CD4-positive, alpha-beta T cell (primary cell): ENCODE measurements at regions not wholly inside any gene's neighbourhood (a gene's known extent, or its start where the extent isn't known, plus 50 kb on each side); places are given as distances from the start of the nearest gene placed in this dataset.

ENCODE experiments used
- ATAC-seq: fragments of 200-7000 bp; cut with Tn5 transposase; one replicate; pipeline ENCODE4 v1.10.0; 2022; ENCODE audit warnings: mild to moderate bottlenecking; ENCODE audit not compliant: poor library complexity
- CTCF ChIA-PET: fragments of 350-600 bp; sonication (Branson Sonifier 250); formaldehyde crosslinking; loops from one replicate; lab custom pipeline; 2021; ENCODE audit warnings: antibody characterized with exemption, inconsistent platforms; lab: Charles Lee
- POLR2A ChIA-PET: fragments of 350-600 bp; sonication (Branson Sonifier 250); formaldehyde crosslinking; loops from one replicate; lab custom pipeline; 2021; ENCODE audit warnings: antibody characterized with exemption, inconsistent platforms; lab: Charles Lee
- DNase-seq, 14 experiments: peaks; one replicate each; pipeline ENCODE4 v3.0.0-alpha.2; 2013 to 2020; ENCODE audit warnings: mixed read lengths in 2 of 14
- H3K27ac ChIP-seq, 2 donors: one replicate each; pipeline versions ENCODE4 v1.5.1 to v1.7.0; 2013; ENCODE audit warnings: low read length in 2 of 2, low read depth in 1 of 2, mild to moderate bottlenecking in 1 of 2
- H3K27me3 ChIP-seq, 2 experiments: 1 replicate in 1 of 2; 2 replicates in 1 of 2; pipeline versions ENCODE4 v1.6.1 to v1.7.0; 2013; ENCODE audit warnings: low read length in 2 of 2, control low read depth in 1 of 2, mild to moderate bottlenecking in 1 of 2, moderate library complexity in 1 of 2; ENCODE audit not compliant: insufficient read depth in 2 of 2, control insufficient read depth in 1 of 2
- H3K36me3 ChIP-seq: one replicate; pipeline ENCODE4 v1.6.1; 2013; ENCODE audit warnings: low read length, control low read depth; ENCODE audit not compliant: insufficient read depth
- H3K4me1 ChIP-seq: one replicate; pipeline ENCODE4 v1.6.1; 2013; ENCODE audit warnings: low read length, control low read depth; ENCODE audit not compliant: insufficient read depth
- H3K4me3 ChIP-seq: one replicate; pipeline ENCODE4 v1.5.1; 2013; ENCODE audit warnings: mild to moderate bottlenecking, low read length, moderate library complexity
- H3K9me3 ChIP-seq, 2 experiments: 1 replicate in 1 of 2; 2 replicates in 1 of 2; pipeline versions ENCODE4 v1.6.1 to v1.7.0; 2013; ENCODE audit warnings: low read length in 2 of 2, mild to moderate bottlenecking in 2 of 2, control low read depth in 1 of 2, moderate library complexity in 1 of 2; ENCODE audit not compliant: control insufficient read depth in 1 of 2, insufficient read depth in 1 of 2
- H3K27ac Mint-ChIP-seq: one replicate; pipeline ENCODE4 v1.8.0; 2020; ENCODE audit warnings: mixed read lengths
- H3K27me3 Mint-ChIP-seq: one replicate; pipeline ENCODE4 v1.8.0; 2021; ENCODE audit warnings: mixed read lengths
- H3K36me3 Mint-ChIP-seq: one replicate; pipeline ENCODE4 v1.8.0; 2021; ENCODE audit warnings: low read depth, mixed read lengths
- H3K4me1 Mint-ChIP-seq: one replicate; pipeline ENCODE4 v1.8.0; 2021; ENCODE audit warnings: low read depth, mixed read lengths
- H3K4me3 Mint-ChIP-seq: one replicate; pipeline ENCODE4 v1.8.0; 2020; ENCODE audit warnings: mild to moderate bottlenecking, mixed read lengths
- H3K9me3 Mint-ChIP-seq: one replicate; pipeline ENCODE4 v1.8.0; 2020; ENCODE audit warnings: mixed read lengths
- CTCF ChIP-seq: fragments of 200-600 bp; IDR thresholded peaks from one replicate; pipeline ENCODE4 v1.8.0; 2022; ENCODE audit warnings: antibody characterized with exemption, mild to moderate bottlenecking
- intact Hi-C, 2 experiments: fragments of 100-400 bp; cut with DNase I in 1 of 2; cut with micrococcal nuclease in 1 of 2; formaldehyde crosslinking; loops; one replicate each; pipeline versions ENCODE4 v1.15.1 to v1.9.0; 2023 to 2025; cut with DNase I, micrococcal nuclease

GRCh38 chr17:54834086-54834485 lies 66.6 kb upstream of the TOM1L1 start:
- POLR2A ChIA-PET = no interaction called here
- no peak for ATAC-seq
- Mint-ChIP-seq H3K27me3 (peaks cover 8% of the 10 kb centered on the region), H3K4me1 (no peaks in the 10 kb centered on the region), H3K4me3 (no peak overlapping the region), H3K9me3 (peaks cover 3% of the 10 kb centered on the region), H3K36me3 (no peaks in the 10 kb centered on the region), H3K27ac (no peak overlapping the region)
- intact Hi-C loops = no loop called here
- Histone ChIP-seq H3K9me3 (peaks cover 0 to 7% of the 10 kb centered on the region in 2 experiments), H3K4me1 (no peaks in the 10 kb centered on the region), H3K27me3 (no peaks in the 10 kb centered on the region), H3K36me3 (no peaks in the 10 kb centered on the region), H3K4me3 (no peak overlapping the region), H3K27ac (no peak overlapping the region)
- DNase-seq = no peak
- no peak for TF ChIP-seq CTCF
- CTCF ChIA-PET = no interaction called here

GRCh38 chr17:54835015-54835414 lies 65.6 kb upstream of the TOM1L1 start:
- Mint-ChIP-seq H3K36me3 (no peaks in the 10 kb centered on the region), H3K4me3 (no peak overlapping the region), H3K27me3 (peaks cover 8% of the 10 kb centered on the region), H3K27ac (no peak overlapping the region), H3K4me1 (no peaks in the 10 kb centered on the region), H3K9me3 (peaks cover 3% of the 10 kb centered on the region)
- intact Hi-C loops = no loop called here
- Histone ChIP-seq H3K27me3 (no peaks in the 10 kb centered on the region), H3K4me3 (no peak overlapping the region), H3K9me3 (peaks cover 0 to 7% of the 10 kb centered on the region in 2 experiments), H3K36me3 (no peaks in the 10 kb centered on the region), H3K4me1 (no peaks in the 10 kb centered on the region), H3K27ac (no peak overlapping the region)
- no peak for TF ChIP-seq CTCF
- ChIA-PET POLR2A (no interaction called here), CTCF (no interaction called here)
- no peak for DNase-seq
- no peak for ATAC-seq

- H3K36me3 ChIP-seq = no peaks in the 10 kb centered on the region
- peaks cover 0 to 7% of the 10 kb centered on the region in 2 experiments for H3K9me3 ChIP-seq
- Mint-ChIP-seq H3K4me1 (no peaks in the 10 kb centered on the region), H3K27ac (no peak overlapping the region), H3K9me3 (no peaks in the 10 kb centered on the region), H3K36me3 (no peaks in the 10 kb centered on the region), H3K4me3 (no peak overlapping the region), H3K27me3 (peaks cover 12% of the 10 kb centered on the region)
- no peak for TF ChIP-seq CTCF
- DNase-seq (no peak), ATAC-seq (no peak)
- CTCF ChIA-PET = no interaction called here
- no peaks in the 10 kb centered on the region for H3K27me3 ChIP-seq
- intact Hi-C loops = loop anchor here in 1 of 2 experiments (2.0 kb wide), 1 partner anchor 28 kb away; no protein-coding TSS in a partner anchor
- POLR2A ChIA-PET = no interaction called here
- H3K4me3 ChIP-seq = no peak overlapping the region
- no peak overlapping the region for H3K27ac ChIP-seq
- H3K4me1 ChIP-seq = no peaks in the 10 kb centered on the region
These were observed 63.8 kb upstream of the TOM1L1 start for GRCh38 chr17:54836723-54837462.
